Neural progenitor cell (in vitro differentiated cells): ENCODE measurements at regions not wholly inside any gene's neighbourhood (a gene's known extent, or its start where the extent isn't known, plus 50 kb on each side); places are given as distances from the start of the nearest gene placed in this dataset.

Source experiments
- EZH2 ChIP-seq: fragments of 200-600 bp; sonication (generic); IDR thresholded peaks from 2 replicates; pipeline ENCODE4 v1.6.1; 2017; ENCODE audit warnings: antibody characterized with exemption, mild to moderate bottlenecking, moderate library complexity
- EZH2phosphoT487 ChIP-seq: fragments of 200-600 bp; sonication (generic); IDR thresholded peaks from 2 replicates; pipeline ENCODE4 v1.6.1; 2017; ENCODE audit warnings: antibody characterized with exemption
- TF ChIP-seq, protein P1 (sequence below): fragments of 200-600 bp; sonication (generic); IDR thresholded peaks from 2 replicates; pipeline ENCODE4 v1.5.1; 2017; ENCODE audit warnings: antibody characterized with exemption, mild to moderate bottlenecking

DNA sequence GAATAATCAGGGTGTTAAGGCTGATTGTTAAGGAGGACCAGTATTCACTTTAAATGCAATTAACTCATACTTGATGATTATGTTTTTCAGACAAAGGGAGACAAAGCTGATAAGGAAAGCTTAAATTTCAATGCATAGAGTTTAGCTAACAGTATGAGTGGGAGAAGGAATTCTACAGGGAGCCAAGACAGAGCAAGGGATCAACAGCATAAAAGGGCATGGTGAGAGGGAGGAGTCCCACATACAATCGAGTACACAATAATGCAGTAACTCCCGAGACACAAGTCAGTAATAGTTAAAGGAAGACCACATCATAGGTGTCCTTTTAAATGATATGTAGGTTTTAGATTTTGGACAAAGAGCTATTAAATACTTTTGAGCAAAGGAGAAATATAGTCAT lies 191.7 kb upstream of the PTPRD start:
- TF ChIP-seq, protein P1, sequence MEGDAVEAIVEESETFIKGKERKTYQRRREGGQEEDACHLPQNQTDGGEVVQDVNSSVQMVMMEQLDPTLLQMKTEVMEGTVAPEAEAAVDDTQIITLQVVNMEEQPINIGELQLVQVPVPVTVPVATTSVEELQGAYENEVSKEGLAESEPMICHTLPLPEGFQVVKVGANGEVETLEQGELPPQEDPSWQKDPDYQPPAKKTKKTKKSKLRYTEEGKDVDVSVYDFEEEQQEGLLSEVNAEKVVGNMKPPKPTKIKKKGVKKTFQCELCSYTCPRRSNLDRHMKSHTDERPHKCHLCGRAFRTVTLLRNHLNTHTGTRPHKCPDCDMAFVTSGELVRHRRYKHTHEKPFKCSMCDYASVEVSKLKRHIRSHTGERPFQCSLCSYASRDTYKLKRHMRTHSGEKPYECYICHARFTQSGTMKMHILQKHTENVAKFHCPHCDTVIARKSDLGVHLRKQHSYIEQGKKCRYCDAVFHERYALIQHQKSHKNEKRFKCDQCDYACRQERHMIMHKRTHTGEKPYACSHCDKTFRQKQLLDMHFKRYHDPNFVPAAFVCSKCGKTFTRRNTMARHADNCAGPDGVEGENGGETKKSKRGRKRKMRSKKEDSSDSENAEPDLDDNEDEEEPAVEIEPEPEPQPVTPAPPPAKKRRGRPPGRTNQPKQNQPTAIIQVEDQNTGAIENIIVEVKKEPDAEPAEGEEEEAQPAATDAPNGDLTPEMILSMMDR = no peak
- TF ChIP-seq EZH2 (no peak), EZH2phosphoT487 (peak; percentile 40)
